DND-41 (cell line): ENCODE measurements at regions not wholly inside any gene's neighbourhood (a gene's known extent, or its start where the extent isn't known, plus 50 kb on each side); places are given as distances from the start of the nearest gene placed in this dataset.

ENCODE experiments used
- ATAC-seq: fragments of 200-7000 bp; cut with Tn5 transposase; 3 replicates; pipeline ENCODE4 v1.9.1; 2021; ENCODE audit warnings: low read depth; ENCODE audit not compliant: insufficient read depth
- DNase-seq: peaks from one replicate; pipeline ENCODE4 v3.0.0-alpha.2; 2020
- H2AFZ ChIP-seq: 2 replicates; pipeline ENCODE4 v1.6.0; 2012; ENCODE audit warnings: low read depth, low read length
- H3K27ac ChIP-seq: 2 replicates; pipeline ENCODE4 v1.5.1; 2012; ENCODE audit warnings: low read length, inconsistent platforms
- H3K27me3 ChIP-seq: fragments of 200-600 bp; sonication (generic); 2 replicates; pipeline ENCODE4 v1.6.0; 2012; ENCODE audit warnings: low read length, mild to moderate bottlenecking, inconsistent platforms; ENCODE audit not compliant: insufficient read depth, poor library complexity
- H3K36me3 ChIP-seq: 2 replicates; pipeline ENCODE4 v1.5.1; 2012; ENCODE audit warnings: low read length, inconsistent platforms; ENCODE audit not compliant: insufficient read depth
- H3K4me1 ChIP-seq: 2 replicates; pipeline ENCODE4 v1.5.1; 2012; ENCODE audit warnings: mild to moderate bottlenecking, low read length; ENCODE audit not compliant: insufficient read depth
- H3K4me2 ChIP-seq: 2 replicates; pipeline ENCODE4 v1.6.0; 2012; ENCODE audit warnings: mild to moderate bottlenecking, moderate library complexity, low read length, inconsistent platforms; ENCODE audit not compliant: insufficient read depth
- H3K4me3 ChIP-seq, 2 experiments: fragments of 200-600 bp in 1 of 2; shearing (Covaris generic) in 1 of 2; 2 replicates each; pipeline ENCODE4 v1.5.1; 2012 to 2016; ENCODE audit warnings: inconsistent platforms in 2 of 2, low read length in 2 of 2, mild to moderate bottlenecking in 2 of 2, low read depth in 1 of 2, moderate library complexity in 1 of 2
- H3K79me2 ChIP-seq: 2 replicates; pipeline ENCODE4 v1.6.0; 2012; ENCODE audit warnings: low read length, inconsistent platforms; ENCODE audit not compliant: insufficient read depth
- H3K9ac ChIP-seq: 2 replicates; pipeline ENCODE4 v1.6.0; 2012; ENCODE audit warnings: low read depth, mild to moderate bottlenecking, inconsistent platforms, low read length, moderate library complexity
- H3K9me3 ChIP-seq: 2 replicates; pipeline ENCODE4 v1.5.1; 2012; ENCODE audit warnings: low read length, moderate library complexity, mild to moderate bottlenecking, inconsistent platforms; ENCODE audit not compliant: insufficient read depth, severe bottlenecking
- H4K20me1 ChIP-seq: 2 replicates; pipeline ENCODE4 v1.6.0; 2012; ENCODE audit warnings: low read length; ENCODE audit not compliant: insufficient read depth
- EZH2 ChIP-seq: IDR thresholded peaks from 3 replicates; pipeline ENCODE4 v1.6.1; 2012; ENCODE audit warnings: borderline replicate concordance, low read depth, mild to moderate bottlenecking, moderate library complexity, low read length, inconsistent platforms; ENCODE audit not compliant: severe bottlenecking
- TF ChIP-seq, protein P1 (sequence below): IDR thresholded peaks from 2 replicates; pipeline ENCODE4 v1.5.1; 2012; ENCODE audit warnings: borderline replicate concordance, low read length, moderate library complexity, mild to moderate bottlenecking; ENCODE audit not compliant: poor library complexity, severe bottlenecking; ENCODE audit errors: extremely low read depth

DNA sequence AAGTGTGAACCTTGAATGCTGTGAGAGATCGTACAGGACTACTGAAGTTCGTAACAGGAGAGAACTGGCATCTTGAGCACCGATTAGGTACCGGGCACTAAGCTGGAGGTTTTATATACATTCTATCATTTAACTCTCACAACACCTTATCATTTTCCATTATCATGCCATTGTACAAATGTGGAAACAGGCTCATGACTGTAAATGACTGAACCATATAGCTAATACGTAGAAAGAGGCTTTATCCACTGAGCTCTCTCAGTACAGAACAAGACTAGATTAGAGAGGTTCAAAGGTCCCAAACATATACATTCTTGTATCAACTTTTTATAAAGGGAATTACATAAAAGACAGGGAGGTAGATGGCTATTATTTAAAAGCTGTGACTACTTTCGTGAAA lies 130.6 kb downstream of the CEP57L1 start:
- no peak overlapping the region for H3K4me3 ChIP-seq
- H3K4me2 ChIP-seq: no peak overlapping the region
- no peaks in the 10 kb centered on the region for H3K36me3 ChIP-seq
- no peaks in the 10 kb centered on the region for H3K27me3 ChIP-seq
- no peaks in the 10 kb centered on the region; the same call in 1 of the 2 replicates for H3K4me1 ChIP-seq
- ATAC-seq: no peak
- no peak overlapping the region for H2AFZ ChIP-seq
- no peaks in the 10 kb centered on the region for H3K79me2 ChIP-seq
- TF ChIP-seq, protein P1, sequence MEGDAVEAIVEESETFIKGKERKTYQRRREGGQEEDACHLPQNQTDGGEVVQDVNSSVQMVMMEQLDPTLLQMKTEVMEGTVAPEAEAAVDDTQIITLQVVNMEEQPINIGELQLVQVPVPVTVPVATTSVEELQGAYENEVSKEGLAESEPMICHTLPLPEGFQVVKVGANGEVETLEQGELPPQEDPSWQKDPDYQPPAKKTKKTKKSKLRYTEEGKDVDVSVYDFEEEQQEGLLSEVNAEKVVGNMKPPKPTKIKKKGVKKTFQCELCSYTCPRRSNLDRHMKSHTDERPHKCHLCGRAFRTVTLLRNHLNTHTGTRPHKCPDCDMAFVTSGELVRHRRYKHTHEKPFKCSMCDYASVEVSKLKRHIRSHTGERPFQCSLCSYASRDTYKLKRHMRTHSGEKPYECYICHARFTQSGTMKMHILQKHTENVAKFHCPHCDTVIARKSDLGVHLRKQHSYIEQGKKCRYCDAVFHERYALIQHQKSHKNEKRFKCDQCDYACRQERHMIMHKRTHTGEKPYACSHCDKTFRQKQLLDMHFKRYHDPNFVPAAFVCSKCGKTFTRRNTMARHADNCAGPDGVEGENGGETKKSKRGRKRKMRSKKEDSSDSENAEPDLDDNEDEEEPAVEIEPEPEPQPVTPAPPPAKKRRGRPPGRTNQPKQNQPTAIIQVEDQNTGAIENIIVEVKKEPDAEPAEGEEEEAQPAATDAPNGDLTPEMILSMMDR: no peak
- no peak for TF ChIP-seq EZH2
- H3K9me3 ChIP-seq: no peaks in the 10 kb centered on the region
- H4K20me1 ChIP-seq: no peaks in the 10 kb centered on the region
- DNase-seq: no peak
- no peak overlapping the region for H3K9ac ChIP-seq
- no peak overlapping the region for H3K27ac ChIP-seq

DNA sequence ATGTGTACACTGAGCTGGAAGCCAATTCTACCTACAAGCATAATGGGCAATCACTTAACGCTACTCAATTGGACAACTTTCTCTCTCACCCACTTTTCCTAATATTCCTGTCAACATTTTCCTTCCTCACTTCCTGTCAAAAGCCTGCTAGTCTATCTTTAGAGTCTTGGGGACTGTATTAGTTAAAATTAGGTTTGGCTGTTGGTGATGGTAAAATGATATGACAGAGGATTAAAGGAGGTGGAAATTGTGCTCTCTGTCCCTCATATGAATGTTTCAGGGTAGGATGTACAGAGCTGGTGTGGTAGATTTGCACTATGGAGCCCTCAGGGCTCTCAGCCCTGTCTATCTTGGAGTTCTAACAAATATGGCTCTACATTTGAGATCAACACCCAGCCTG lies 129.7 kb downstream of the CEP57L1 start:
- no peak overlapping the region for H3K4me2 ChIP-seq
- no peaks in the 10 kb centered on the region; the same call in 1 of the 2 replicates for H3K4me1 ChIP-seq
- H3K9me3 ChIP-seq: no peaks in the 10 kb centered on the region
- H3K79me2 ChIP-seq: no peaks in the 10 kb centered on the region
- no peak for ATAC-seq
- H3K27me3 ChIP-seq: no peaks in the 10 kb centered on the region
- DNase-seq: no peak
- H3K27ac ChIP-seq: no peak overlapping the region
- H2AFZ ChIP-seq: no peak overlapping the region
- H3K9ac ChIP-seq: no peak overlapping the region
- TF ChIP-seq, protein P1: no peak
- no peak for TF ChIP-seq EZH2
- no peak overlapping the region for H3K4me3 ChIP-seq
- H4K20me1 ChIP-seq: no peaks in the 10 kb centered on the region
- no peaks in the 10 kb centered on the region for H3K36me3 ChIP-seq

DNA sequence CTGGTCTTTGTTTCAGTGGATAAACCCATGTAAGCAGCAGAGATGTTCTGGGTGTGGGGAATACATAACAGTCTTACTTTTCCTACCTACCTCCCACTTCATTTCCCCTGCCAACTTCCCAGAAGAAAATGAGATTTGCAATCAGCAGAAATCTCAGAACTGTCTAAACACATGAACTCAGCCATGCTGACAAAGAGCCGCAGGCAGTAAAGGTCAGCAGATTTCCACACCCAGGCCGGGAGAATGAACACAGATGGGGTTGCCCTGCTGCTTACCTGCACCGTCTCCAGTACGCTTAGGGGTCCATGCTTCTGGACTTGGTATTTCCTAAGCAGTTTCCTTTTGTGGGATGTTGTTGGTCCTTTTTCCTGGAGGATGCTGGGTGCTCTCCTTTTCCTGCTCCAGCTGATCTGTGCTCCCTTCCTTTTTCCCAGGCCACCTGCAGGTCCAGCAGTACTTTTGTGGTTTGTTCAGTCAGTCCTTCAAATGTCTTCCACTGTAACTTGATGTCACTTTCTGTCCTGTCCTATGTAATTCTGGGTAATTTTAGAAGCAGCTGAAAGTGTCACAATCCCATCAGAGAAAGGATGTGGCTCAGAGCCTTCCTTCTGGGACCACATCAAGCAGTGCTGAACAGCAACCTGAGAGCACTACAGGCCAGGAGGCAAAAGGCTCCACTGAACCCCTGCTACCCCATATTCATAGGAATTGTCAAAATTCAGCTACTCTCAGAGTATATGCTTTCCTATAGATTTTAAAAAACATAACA lies 129.0 kb downstream of the CEP57L1 start:
- H3K4me3 ChIP-seq: no peak overlapping the region
- ATAC-seq (peak; percentile 98), DNase-seq (peak; percentile 58)
- no peak overlapping the region for H3K4me2 ChIP-seq
- no peak overlapping the region for H3K9ac ChIP-seq
- no peak overlapping the region for H2AFZ ChIP-seq
- no peaks in the 10 kb centered on the region for H3K9me3 ChIP-seq
- H3K27me3 ChIP-seq: no peaks in the 10 kb centered on the region
- no peaks in the 10 kb centered on the region; the same call in 1 of the 2 replicates for H3K4me1 ChIP-seq
- TF ChIP-seq, protein P1: no peak
- no peak for TF ChIP-seq EZH2
- H3K36me3 ChIP-seq: no peaks in the 10 kb centered on the region
- H3K27ac ChIP-seq: no peak overlapping the region
- no peaks in the 10 kb centered on the region for H3K79me2 ChIP-seq
- H4K20me1 ChIP-seq: no peaks in the 10 kb centered on the region
